ENCODE measurements at regions not wholly inside any gene's neighbourhood (a gene's known extent, or its start where the extent isn't known, plus 50 kb on each side); places are given as distances from the start of the nearest gene placed in this dataset.
"Not testable (repeated sequence)": the region's sequence is repeated elsewhere in the genome, so short reads cannot be mapped to it uniquely, and the experiment has no call there.

DNA sequence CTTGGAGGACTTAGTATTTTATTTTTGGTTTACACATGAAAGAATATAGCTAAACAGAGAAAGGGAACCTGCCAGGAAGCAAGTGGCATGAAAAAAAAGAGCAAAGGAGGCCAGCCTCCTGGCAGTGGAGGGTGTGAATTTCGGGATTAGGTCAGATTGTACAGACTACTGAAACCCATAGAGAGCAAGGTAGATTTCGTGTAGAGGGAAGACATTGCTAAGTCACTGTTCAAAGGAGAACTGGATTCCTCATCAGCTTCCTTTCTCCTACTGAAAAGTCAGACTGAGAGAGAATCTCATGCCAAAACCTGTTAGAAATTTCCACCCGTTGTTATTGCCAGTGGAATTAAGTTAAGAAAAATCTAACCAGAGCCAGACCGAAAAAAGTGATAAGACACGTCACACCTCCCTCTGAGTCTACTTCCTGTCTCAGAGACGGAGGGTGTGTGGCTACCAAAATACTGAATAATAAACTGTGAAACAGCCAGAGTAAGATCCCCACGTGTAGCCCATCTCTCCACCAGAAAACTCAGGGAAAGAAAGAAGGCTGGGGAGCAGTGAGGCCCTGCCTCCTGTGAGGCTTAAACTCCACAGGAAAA, 118.8 kb downstream of the SKIDA1 start:
- in situ Hi-C loops (cut with HindIII; ENCODE audit: low sequenced_read_pairs): no loop called here

DNA sequence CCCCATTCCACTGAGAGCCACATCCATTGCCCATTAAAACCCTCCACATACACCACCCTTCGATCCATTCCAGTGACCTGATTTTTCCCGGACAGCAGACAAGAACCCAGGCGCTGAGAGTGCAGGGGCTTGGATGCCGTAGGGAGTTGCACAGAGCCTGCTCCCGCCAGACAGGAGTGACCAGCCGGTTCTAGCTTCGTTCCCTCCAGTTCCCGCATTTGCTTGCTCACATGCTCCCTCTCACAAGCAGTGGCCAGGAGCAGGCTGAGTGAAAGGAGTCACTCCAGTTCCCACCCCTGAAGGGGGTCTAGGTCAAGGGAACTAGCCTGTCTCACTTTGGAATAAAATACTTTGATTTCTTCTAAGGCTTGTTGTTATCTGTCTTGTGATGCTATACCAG, 119.5 kb downstream of the SKIDA1 start:
- in situ Hi-C loops (cut with HindIII; ENCODE audit: low sequenced_read_pairs): no loop called here

GRCh38 chr10:21403256-21404015, 122.0 kb downstream of the SKIDA1 start:
- in situ Hi-C loops (cut with HindIII; ENCODE audit: low sequenced_read_pairs): no loop called here

GRCh38 chr10:21402606-21403083, 122.8 kb downstream of the SKIDA1 start:
- in situ Hi-C loops (cut with HindIII; ENCODE audit: low sequenced_read_pairs): no loop called here

GRCh38 chr10:21401196-21401595, 124.3 kb downstream of the SKIDA1 start:
- in situ Hi-C loops (cut with HindIII; ENCODE audit: low sequenced_read_pairs): no loop called here

DNA sequence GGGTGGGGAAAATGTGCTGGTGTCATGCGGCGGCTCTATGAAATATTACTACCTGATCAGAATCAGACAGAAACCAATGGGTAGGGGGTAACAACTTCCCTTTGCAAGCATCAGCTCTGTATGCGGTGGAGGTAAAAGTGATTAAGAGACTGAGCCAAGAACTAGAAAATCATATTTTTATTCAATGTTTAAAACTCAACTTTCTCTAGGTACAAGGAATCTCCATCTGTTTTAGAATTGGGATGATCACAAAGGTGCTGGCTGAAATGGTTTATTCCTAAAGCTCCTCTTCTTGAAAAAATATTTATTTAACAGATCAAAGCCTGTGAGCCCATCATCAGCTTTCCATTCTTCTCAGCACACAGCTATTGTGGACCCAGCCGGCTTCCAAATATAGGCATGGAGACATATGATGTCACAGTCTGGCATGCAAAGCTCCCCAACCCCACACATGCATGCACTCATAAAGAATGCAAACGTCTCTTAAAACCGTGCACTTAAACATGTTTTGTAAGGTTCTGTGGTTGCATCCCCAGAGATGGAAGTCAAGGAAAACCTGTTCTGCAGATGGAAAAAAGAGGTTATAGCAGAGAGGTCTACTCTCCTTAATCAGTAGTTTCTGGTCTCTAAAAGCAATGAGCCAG, 126.0 kb downstream of the SKIDA1 start:
- in situ Hi-C loops (cut with HindIII; ENCODE audit: low sequenced_read_pairs): no loop called here

DNA sequence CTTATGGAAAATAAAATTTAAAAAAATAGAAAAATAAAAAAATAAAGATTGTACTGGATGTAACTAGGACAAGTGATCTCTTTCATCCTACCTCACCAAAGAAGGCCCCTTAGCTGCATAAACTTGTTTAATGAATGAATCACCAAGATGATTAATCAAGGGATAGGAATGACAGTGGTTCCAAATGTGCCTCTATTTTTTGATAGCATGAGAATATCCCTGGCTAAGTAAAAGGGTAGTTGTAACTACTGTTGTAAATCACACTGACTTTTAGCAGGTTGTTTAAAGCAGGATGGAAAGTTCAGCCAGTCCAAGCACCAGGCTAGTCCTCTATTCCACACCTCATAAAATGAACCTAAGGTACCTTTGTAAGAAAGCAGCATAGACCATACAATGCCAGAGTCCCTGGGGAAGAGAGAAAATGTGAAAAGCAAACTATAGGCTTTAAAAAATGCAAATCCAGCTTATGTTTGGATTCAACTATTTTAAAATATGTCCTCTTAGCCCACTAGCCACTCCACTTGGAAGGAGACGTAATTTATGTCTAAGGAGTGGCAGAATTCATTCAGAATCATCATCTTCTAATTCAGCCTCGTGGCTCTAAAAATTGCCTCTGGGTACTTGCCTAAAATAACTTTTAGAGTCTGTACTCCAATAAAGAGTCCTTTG, 126.8 kb downstream of the SKIDA1 start:
- in situ Hi-C loops (cut with HindIII; ENCODE audit: low sequenced_read_pairs): no loop called here

GRCh38 chr10:21396889-21397288, 128.6 kb downstream of the SKIDA1 start:
- in situ Hi-C loops (cut with HindIII; ENCODE audit: low sequenced_read_pairs): no loop called here

DNA sequence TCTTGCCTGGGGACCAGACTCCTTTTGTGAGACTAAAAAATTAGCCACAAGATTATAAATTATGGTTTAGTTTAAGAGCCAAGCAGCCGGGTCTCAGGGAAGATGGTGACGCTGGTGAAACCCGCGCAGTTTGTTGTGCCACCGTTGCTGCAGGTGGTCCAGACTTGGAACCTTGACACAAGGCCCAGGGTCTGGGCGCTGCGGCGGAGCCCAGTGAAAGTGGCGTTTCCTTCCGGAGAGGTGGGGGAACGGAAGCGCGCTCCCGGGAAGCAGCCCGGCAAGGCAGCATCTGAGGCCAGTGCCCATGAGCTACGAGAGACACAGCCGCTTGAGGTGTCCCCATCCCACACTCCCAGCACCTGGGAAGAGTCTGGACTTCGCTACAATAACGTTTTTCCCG, 131.6 kb downstream of the SKIDA1 start:
- in situ Hi-C loops (cut with HindIII; ENCODE audit: low sequenced_read_pairs): no loop called here

DNA sequence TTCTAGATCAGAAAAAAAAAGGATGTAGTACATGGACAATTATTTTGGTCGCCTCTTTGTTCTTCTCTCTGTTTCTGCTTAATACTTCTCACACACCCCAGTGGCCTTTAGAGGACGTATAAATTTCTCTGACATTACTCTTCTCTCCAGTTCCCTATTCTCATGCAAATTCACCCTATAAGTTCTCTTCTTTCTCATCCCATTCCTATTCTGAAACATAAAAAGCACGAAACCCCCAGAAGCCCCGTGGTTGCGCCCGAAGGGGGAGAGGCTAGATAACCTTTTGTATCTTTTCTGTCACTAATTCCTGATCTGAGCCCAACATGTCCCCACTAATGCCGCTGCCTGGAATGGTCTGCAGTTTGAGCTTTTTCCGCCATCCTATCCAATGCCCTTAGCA, 136.9 kb downstream of the SKIDA1 start:
- in situ Hi-C loops (cut with HindIII; ENCODE audit: low sequenced_read_pairs): no loop called here

DNA sequence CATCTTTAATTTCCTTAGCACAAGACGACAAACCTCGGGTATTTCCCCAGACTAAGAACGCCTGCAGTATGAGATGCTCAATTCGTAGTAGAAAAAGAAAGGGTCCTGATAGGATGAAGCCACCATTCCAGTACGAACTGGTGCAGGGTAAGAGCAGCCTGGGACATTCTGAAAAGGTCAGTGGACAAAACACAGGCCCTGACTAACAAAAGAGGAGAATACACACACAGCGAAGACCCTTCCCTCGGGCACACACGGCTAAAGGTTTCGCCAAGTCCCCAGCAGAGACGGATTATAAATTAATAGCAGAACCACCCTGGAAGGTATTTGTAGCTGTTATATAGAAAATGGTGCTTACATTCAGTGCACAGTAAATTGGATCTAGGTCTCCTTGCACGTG, 137.6 kb downstream of the SKIDA1 start:
- in situ Hi-C loops (cut with HindIII; ENCODE audit: low sequenced_read_pairs): no loop called here

- in situ Hi-C loops (cut with HindIII; ENCODE audit: low sequenced_read_pairs): no loop called here
Measured at GRCh38 chr10:21385996-21386585, 139.4 kb downstream of the SKIDA1 start.

DNA sequence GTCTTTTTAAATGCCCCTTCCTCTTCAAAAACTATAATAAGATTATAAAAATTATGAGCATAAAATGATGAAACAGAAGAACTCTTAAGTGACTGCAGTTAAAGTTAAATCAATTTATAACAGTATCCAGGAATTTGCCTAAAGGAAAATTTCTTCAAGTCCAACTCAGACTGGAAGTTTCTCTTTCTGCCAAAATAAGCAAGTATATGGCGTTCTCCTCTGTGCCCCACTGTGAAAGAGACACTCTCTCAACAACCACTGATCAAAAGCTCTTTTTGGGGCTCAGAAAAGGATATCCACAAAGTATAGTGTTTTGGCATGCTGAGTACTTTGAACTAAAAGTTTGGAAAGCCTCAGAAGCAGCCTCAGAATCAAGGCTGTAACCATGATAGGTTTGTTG, 139.9 kb downstream of the SKIDA1 start:
- in situ Hi-C loops (cut with HindIII; ENCODE audit: low sequenced_read_pairs): no loop called here

GRCh38 chr10:21379143-21379542, 146.3 kb downstream of the SKIDA1 start:
- in situ Hi-C loops (cut with HindIII; ENCODE audit: low sequenced_read_pairs): no loop called here

GRCh38 chr10:21375274-21375673, 150.2 kb downstream of the SKIDA1 start:
- in situ Hi-C loops (cut with HindIII; ENCODE audit: low sequenced_read_pairs): not testable (repeated sequence)

DNA sequence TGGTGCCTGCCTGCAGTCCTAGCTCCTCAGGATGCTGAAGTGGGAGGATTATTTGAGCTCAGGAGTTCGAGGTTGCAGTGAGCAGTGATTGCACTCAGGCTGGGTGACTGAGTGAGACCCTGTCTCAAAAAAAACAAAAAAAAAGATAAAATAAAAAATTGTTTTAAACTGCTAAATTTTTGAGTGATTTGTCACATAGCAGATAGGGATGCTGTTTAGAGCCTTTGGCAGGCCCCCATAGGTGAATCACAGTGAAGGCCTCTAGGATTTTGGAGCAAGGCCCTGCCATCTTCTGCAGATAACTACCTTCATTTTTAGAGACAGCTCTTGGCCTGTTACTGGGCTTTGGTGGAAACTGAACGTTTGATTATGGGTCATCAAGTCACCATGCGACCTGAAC, 151.6 kb downstream of the SKIDA1 start:
- in situ Hi-C loops (cut with HindIII; ENCODE audit: low sequenced_read_pairs): not testable (repeated sequence)

DNA sequence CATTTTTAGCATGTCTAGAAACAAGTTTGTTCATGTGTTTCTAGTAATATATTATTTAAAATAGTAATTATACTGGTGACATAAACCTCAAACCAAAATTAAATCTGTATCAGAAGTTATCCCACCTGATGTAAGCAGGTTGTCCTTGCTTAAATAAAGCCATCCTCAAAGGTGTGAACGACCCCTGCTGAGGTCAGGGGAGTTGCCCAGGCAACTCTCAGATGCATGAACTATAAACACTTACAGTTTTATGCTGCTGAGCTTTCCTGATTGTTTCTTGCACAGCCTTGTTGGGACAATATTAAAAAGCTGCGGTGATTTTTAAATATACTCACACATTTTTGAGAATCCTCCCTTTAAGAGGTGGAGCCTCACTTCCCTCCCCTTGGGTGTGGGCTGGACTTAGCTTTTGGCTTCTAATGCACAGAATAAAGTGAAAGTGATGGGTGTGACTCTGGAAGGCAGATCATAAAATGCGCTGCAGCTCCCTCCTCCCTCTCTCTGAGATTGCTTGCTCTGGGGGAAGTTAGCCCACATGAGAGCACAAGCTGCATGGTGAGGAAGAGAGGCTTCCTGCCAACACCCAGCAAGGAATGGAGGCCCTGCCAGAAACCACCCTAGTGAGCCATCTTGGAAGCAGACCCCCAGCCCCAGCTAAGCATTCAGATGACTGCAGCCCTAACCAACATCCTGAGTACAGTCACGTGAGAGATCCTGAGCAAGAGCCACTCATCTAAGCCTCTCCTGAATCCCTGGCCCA, 152.7 kb downstream of the SKIDA1 start:
- in situ Hi-C loops (cut with HindIII; ENCODE audit: low sequenced_read_pairs): no loop called here

DNA sequence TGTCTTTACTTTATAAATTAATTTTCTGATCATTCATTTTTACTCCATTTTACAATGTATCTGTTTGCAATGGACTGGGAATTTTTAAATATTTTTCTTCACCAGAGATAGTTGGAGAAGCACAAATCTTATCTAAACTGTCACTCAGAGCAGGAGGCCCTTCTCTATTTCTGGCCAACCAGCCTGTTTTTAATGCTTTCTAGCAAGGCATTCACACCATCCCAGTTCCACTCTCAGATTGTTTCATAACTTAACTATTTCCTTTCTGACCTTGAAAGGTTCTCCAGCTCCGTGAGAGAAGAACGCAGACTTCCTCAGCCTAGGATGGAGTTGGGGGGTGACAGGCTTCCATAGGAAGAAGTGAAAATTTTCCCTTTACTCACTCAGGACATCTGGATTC, 155.8 kb downstream of the SKIDA1 start:
- in situ Hi-C loops (cut with HindIII; ENCODE audit: low sequenced_read_pairs): no loop called here

GRCh38 chr10:21368728-21369425, 156.6 kb downstream of the SKIDA1 start:
- in situ Hi-C loops (cut with HindIII; ENCODE audit: low sequenced_read_pairs): no loop called here

All from endothelial cell of hepatic sinusoid (primary cell).